B cell (primary cell): ENCODE measurements at regions not wholly inside any gene's neighbourhood (a gene's known extent, or its start where the extent isn't known, plus 50 kb on each side); places are given as distances from the start of the nearest gene placed in this dataset.

ENCODE experiments used
- ATAC-seq: fragments of 200-7000 bp; cut with Tn5 transposase; one replicate; pipeline ENCODE4 v1.10.0; 2021; ENCODE audit warnings: low read depth, mild to moderate bottlenecking, moderate number of reproducible peaks, moderate library complexity
- CTCF ChIA-PET: fragments of 350-600 bp; sonication (Branson Sonifier 250); formaldehyde crosslinking; loops from one replicate; lab custom pipeline; 2021; ENCODE audit warnings: antibody characterized with exemption, inconsistent platforms; lab: Charles Lee
- POLR2A ChIA-PET: fragments of 350-600 bp; sonication (Branson Sonifier 250); formaldehyde crosslinking; loops from one replicate; lab custom pipeline; 2021; ENCODE audit warnings: antibody characterized with exemption; lab: Charles Lee
- DNase-seq: peaks from one replicate; pipeline ENCODE4 v3.0.0; 2013
- H2AFZ ChIP-seq: 2 replicates; pipeline ENCODE4 v1.6.1; 2012; ENCODE audit warnings: mild to moderate bottlenecking, low read depth, low read length; ENCODE audit not compliant: insufficient read depth, poor library complexity, severe bottlenecking
- H3K27ac ChIP-seq, 2 donors: 1 replicate in 1 of 2; 2 replicates in 1 of 2; pipeline ENCODE4 v1.5.1; 2012 to 2013; ENCODE audit warnings: low read length in 2 of 2, mild to moderate bottlenecking in 2 of 2, moderate library complexity in 1 of 2
- H3K27me3 ChIP-seq, 4 experiments: fragments of 200-600 bp in 1 of 4; sonication (generic) in 1 of 4; replicated peaks in 1 of 4; 1 replicate in 2 of 4; 2 replicates in 2 of 4; pipeline versions ENCODE4 v1.6.1 to v1.7.0; 2013 to 2016; ENCODE audit warnings: low read length in 3 of 4, mild to moderate bottlenecking in 2 of 4, mixed read lengths in 1 of 4, moderate library complexity in 1 of 4; ENCODE audit not compliant: insufficient read depth in 4 of 4, control insufficient read depth in 3 of 4; ENCODE audit errors: control extremely low read depth in 1 of 4
- H3K36me3 ChIP-seq, 2 experiments: replicated peaks in 1 of 2; 1 replicate in 1 of 2; 2 replicates in 1 of 2; pipeline versions ENCODE4 v1.6.1 to v1.7.1; 2013; ENCODE audit warnings: low read length in 1 of 2; ENCODE audit not compliant: insufficient read depth in 2 of 2, control insufficient read depth in 1 of 2; ENCODE audit errors: control extremely low read depth in 1 of 2, extremely low read depth in 1 of 2
- H3K4me1 ChIP-seq, 2 donors: fragments of 200-600 bp in 1 of 2; sonication (generic) in 1 of 2; 1 replicate in 1 of 2; 2 replicates in 1 of 2; pipeline versions ENCODE4 v1.5.1 to v1.6.1; 2013 to 2017; ENCODE audit warnings: low read length in 2 of 2; ENCODE audit not compliant: control insufficient read depth in 2 of 2, insufficient read depth in 2 of 2
- H3K4me2 ChIP-seq: replicated peaks from 2 replicates; pipeline ENCODE3; 2012; ENCODE audit warnings: mild to moderate bottlenecking, low read depth, low read length; ENCODE audit not compliant: poor library complexity, severe bottlenecking
- H3K4me3 ChIP-seq, 5 experiments: fragments of 200-600 bp in 1 of 5; sonication (generic) in 1 of 5; 1 replicate in 3 of 5; 2 replicates in 2 of 5; pipeline versions ENCODE4 v1.5.1 to v1.7.0; 2011 to 2016; ENCODE audit warnings: low read length in 4 of 5, mild to moderate bottlenecking in 4 of 5, low read depth in 2 of 5, control low read depth in 1 of 5, moderate library complexity in 1 of 5; ENCODE audit not compliant: insufficient read depth in 1 of 5; ENCODE audit errors: control extremely low read depth in 1 of 5, extremely low read depth in 1 of 5
- H3K79me2 ChIP-seq: fragments of 200-600 bp; sonication (generic); one replicate; pipeline ENCODE4 v1.6.0; 2016; ENCODE audit warnings: low read length; ENCODE audit not compliant: control insufficient read depth, insufficient read depth
- H3K9ac ChIP-seq: fragments of 200-600 bp; sonication (generic); 2 replicates; pipeline ENCODE4 v1.6.1; 2017; ENCODE audit warnings: mild to moderate bottlenecking, low read length, moderate library complexity
- H3K9me3 ChIP-seq, 3 donors: one replicate each; pipeline versions ENCODE4 v1.6.1 to v1.7.1; 2013; ENCODE audit warnings: low read length in 2 of 3; ENCODE audit not compliant: control insufficient read depth in 2 of 3, insufficient read depth in 1 of 3; ENCODE audit errors: control extremely low read depth in 1 of 3
- H4K20me1 ChIP-seq: 2 replicates; pipeline ENCODE4 v1.6.0; 2012; ENCODE audit warnings: mild to moderate bottlenecking, low read length; ENCODE audit not compliant: insufficient read depth, control insufficient read depth, poor library complexity, severe bottlenecking
- H3K27ac Mint-ChIP-seq: one replicate; pipeline ENCODE4 v1.8.0; 2021; ENCODE audit warnings: mixed read lengths
- H3K27me3 Mint-ChIP-seq: one replicate; pipeline ENCODE4 v1.8.0; 2021; ENCODE audit warnings: mixed read lengths
- H3K4me1 Mint-ChIP-seq: one replicate; pipeline ENCODE4 v1.8.0; 2021; ENCODE audit warnings: mixed read lengths
- H3K4me3 Mint-ChIP-seq: one replicate; pipeline ENCODE4 v1.8.0; 2021; ENCODE audit warnings: mixed read lengths
- H3K9me3 Mint-ChIP-seq: one replicate; pipeline ENCODE4 v1.8.0; 2022; ENCODE audit warnings: mixed read lengths; ENCODE audit not compliant: insufficient read depth
- EZH2 ChIP-seq: IDR thresholded peaks from 2 replicates; pipeline ENCODE4 v1.6.1; 2012; ENCODE audit warnings: borderline replicate concordance, low read depth, mild to moderate bottlenecking, moderate library complexity, low read length; ENCODE audit not compliant: insufficient read depth, poor library complexity, severe bottlenecking
- WGBS: methylation state at CpG from one replicate; pipeline ENCODE4 v1.1.5; 2013; ENCODE audit warnings: missing lambda C conversion rate; ENCODE audit not compliant: insufficient coverage; 5-methylcytosine and 5-hydroxymethylcytosine counted together
- intact Hi-C: fragments of 100-400 bp; cut with micrococcal nuclease; formaldehyde crosslinking; loops from one replicate; pipeline ENCODE4 v1.10.0; 2022
- TF ChIP-seq, protein P1 (sequence below): fragments of 200-600 bp; IDR thresholded peaks from one replicate; pipeline ENCODE4 v1.8.0; 2022; ENCODE audit warnings: antibody characterized with exemption, mild to moderate bottlenecking

DNA sequence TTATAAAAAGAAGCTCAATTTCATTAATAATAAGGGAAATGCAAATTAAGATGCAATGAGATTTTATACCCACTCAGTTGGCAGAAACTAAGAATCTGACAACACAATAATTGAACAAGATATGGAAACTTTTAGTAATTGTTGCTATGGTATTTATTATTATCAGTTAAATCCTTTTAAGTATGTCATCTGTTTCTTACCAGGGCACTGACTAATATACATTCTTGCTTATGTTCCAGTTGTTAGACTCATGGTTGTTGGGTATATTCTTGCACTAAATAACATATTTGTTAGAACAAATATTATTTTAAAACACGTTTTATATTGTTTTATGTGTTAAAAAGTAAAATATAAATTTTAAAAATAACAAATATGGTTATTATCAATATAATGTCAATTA is 690.3 kb downstream of the MECOM start:
- H3K79me2 ChIP-seq, result no peaks in the 10 kb centered on the region
- H3K27ac Mint-ChIP-seq, result no peak overlapping the region
- no peaks in the 10 kb centered on the region for H3K36me3 ChIP-seq
- TF ChIP-seq EZH2, result no peak
- TF ChIP-seq, protein P1, sequence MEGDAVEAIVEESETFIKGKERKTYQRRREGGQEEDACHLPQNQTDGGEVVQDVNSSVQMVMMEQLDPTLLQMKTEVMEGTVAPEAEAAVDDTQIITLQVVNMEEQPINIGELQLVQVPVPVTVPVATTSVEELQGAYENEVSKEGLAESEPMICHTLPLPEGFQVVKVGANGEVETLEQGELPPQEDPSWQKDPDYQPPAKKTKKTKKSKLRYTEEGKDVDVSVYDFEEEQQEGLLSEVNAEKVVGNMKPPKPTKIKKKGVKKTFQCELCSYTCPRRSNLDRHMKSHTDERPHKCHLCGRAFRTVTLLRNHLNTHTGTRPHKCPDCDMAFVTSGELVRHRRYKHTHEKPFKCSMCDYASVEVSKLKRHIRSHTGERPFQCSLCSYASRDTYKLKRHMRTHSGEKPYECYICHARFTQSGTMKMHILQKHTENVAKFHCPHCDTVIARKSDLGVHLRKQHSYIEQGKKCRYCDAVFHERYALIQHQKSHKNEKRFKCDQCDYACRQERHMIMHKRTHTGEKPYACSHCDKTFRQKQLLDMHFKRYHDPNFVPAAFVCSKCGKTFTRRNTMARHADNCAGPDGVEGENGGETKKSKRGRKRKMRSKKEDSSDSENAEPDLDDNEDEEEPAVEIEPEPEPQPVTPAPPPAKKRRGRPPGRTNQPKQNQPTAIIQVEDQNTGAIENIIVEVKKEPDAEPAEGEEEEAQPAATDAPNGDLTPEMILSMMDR, result no peak
- H3K9ac ChIP-seq, result no peak overlapping the region
- no peak for ATAC-seq
- no peaks in the 10 kb centered on the region for H3K9me3 ChIP-seq
- no peaks in the 10 kb centered on the region for H3K4me1 ChIP-seq
- H2AFZ ChIP-seq, result no peak overlapping the region
- H3K4me2 ChIP-seq, result no peak overlapping the region
- no peak overlapping the region for H3K27ac ChIP-seq
- intact Hi-C loops, result no loop called here
- H3K4me3 ChIP-seq, result no peak overlapping the region
- H4K20me1 ChIP-seq, result no peaks in the 10 kb centered on the region
- POLR2A ChIA-PET, result no interaction called here
- H3K4me3 Mint-ChIP-seq, result no peak overlapping the region
- H3K27me3 ChIP-seq, result no peaks in the 10 kb centered on the region
- no peaks in the 10 kb centered on the region for H3K27me3 Mint-ChIP-seq
- peaks cover 2% of the 10 kb centered on the region for H3K9me3 Mint-ChIP-seq
- no peak for DNase-seq
- no CpG with 5 or more reads among the region's 1 CpG for whole genome bisulfite sequencing
- CTCF ChIA-PET, result no interaction called here
- no peaks in the 10 kb centered on the region for H3K4me1 Mint-ChIP-seq

DNA sequence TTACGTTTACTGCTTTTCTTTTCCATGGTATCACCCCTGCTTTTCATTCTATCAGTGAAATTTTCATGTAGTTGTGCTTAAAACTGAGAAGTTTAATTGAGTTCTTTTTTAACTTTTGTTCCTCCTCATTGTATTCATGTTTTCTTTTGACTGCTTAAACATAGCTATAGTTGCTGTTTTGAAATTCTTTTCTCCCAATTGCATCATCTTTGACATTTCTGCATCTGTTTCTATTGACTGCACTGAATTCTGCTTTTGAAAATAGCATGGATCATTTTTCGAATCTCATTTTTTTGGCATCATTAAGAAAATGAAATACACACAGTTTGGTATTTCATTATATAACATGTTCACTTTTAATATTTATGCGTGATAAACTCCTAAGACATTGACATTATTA is 694.9 kb downstream of the MECOM start:
- no peak overlapping the region for H3K27ac ChIP-seq
- ChIA-PET POLR2A (no interaction called here), CTCF (no interaction called here)
- Mint-ChIP-seq H3K4me1 (no peaks in the 10 kb centered on the region), H3K9me3 (no peaks in the 10 kb centered on the region), H3K27ac (no peak overlapping the region), H3K27me3 (no peaks in the 10 kb centered on the region), H3K4me3 (no peak overlapping the region)
- H2AFZ ChIP-seq, result no peak overlapping the region
- H4K20me1 ChIP-seq, result no peaks in the 10 kb centered on the region
- no peaks in the 10 kb centered on the region for H3K36me3 ChIP-seq
- intact Hi-C loops, result no loop called here
- TF ChIP-seq, protein P1, result no peak
- no peak for TF ChIP-seq EZH2
- no peak for DNase-seq
- H3K9me3 ChIP-seq, result no peaks in the 10 kb centered on the region
- no peak overlapping the region for H3K4me2 ChIP-seq
- H3K4me3 ChIP-seq, result no peak overlapping the region
- no peak overlapping the region for H3K9ac ChIP-seq
- no peaks in the 10 kb centered on the region for H3K27me3 ChIP-seq
- no peak for ATAC-seq
- no peaks in the 10 kb centered on the region for H3K4me1 ChIP-seq
- H3K79me2 ChIP-seq, result no peaks in the 10 kb centered on the region
- no CpG with 5 or more reads among the region's 3 CpGs for WGBS
